PC-9 (cell line): ENCODE measurements at regions not wholly inside any gene's neighbourhood (a gene's known extent, or its start where the extent isn't known, plus 50 kb on each side); places are given as distances from the start of the nearest gene placed in this dataset.
"Not testable (repeated sequence)": the region's sequence is repeated elsewhere in the genome, so short reads cannot be mapped to it uniquely, and the experiment has no call there.

Experiments
- EZH2 ChIP-seq: fragments of 200-600 bp; sonication (generic); IDR thresholded peaks from 2 replicates; pipeline ENCODE4 v1.8.0; 2017; ENCODE audit warnings: antibody characterized with exemption, low read depth
- TF ChIP-seq, protein P1 (sequence below): fragments of 200-600 bp; sonication (generic); conservative IDR thresholded peaks from 2 replicates; pipeline ENCODE4 v1.6.1; 2017; ENCODE audit warnings: mixed run types, antibody characterized with exemption, mild to moderate bottlenecking, moderate library complexity

DNA sequence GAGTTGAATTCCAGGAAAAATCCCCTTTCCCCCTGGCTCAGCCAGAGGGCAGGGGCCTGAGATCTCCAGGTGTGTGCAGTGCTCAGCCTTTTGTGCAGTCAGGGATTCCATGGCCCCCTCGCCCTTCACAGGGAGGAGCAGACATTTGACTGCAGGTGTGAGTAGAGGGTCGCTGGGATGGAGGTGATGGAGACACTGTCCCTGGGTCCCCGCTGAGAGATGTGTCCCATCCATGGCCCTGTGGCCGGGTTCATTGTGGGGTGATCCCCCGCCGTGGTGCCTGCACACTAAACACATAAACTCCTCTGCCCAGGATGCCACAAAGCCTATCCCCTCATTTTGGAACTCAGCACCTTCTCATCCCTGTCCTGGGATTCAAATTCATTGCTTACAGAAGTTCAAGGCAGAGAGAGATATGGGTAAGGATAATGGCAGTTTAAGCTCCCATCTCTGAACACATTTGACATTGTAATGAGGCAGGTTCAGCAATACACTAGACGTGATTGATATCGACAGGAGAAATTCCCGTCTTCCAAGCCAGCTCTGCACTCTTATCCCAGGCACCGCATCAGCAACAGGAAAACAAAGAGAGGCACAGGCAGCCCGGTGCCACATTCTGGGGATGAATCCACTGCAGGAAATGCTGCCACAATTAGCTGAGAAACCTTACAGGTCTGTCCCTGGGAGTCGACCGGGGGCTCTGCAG lies 55.3 kb upstream of the SFSWAP start:
- TF ChIP-seq, protein P1, sequence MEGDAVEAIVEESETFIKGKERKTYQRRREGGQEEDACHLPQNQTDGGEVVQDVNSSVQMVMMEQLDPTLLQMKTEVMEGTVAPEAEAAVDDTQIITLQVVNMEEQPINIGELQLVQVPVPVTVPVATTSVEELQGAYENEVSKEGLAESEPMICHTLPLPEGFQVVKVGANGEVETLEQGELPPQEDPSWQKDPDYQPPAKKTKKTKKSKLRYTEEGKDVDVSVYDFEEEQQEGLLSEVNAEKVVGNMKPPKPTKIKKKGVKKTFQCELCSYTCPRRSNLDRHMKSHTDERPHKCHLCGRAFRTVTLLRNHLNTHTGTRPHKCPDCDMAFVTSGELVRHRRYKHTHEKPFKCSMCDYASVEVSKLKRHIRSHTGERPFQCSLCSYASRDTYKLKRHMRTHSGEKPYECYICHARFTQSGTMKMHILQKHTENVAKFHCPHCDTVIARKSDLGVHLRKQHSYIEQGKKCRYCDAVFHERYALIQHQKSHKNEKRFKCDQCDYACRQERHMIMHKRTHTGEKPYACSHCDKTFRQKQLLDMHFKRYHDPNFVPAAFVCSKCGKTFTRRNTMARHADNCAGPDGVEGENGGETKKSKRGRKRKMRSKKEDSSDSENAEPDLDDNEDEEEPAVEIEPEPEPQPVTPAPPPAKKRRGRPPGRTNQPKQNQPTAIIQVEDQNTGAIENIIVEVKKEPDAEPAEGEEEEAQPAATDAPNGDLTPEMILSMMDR = not testable (repeated sequence)
- TF ChIP-seq EZH2 = not testable (repeated sequence)
